ENCODE measurements at regions not wholly inside any gene's neighbourhood (a gene's known extent, or its start where the extent isn't known, plus 50 kb on each side); places are given as distances from the start of the nearest gene placed in this dataset.

GRCh38 chr15:69868756-69869155 is 229.0 kb downstream of the TLE3 start:
- no peak overlapping the region for H3K4me3 ChIP-seq (ENCODE audit: low read depth, low read length)
- no peak for DNase-seq (ENCODE audit: low read depth)
- TF ChIP-seq, protein P1, sequence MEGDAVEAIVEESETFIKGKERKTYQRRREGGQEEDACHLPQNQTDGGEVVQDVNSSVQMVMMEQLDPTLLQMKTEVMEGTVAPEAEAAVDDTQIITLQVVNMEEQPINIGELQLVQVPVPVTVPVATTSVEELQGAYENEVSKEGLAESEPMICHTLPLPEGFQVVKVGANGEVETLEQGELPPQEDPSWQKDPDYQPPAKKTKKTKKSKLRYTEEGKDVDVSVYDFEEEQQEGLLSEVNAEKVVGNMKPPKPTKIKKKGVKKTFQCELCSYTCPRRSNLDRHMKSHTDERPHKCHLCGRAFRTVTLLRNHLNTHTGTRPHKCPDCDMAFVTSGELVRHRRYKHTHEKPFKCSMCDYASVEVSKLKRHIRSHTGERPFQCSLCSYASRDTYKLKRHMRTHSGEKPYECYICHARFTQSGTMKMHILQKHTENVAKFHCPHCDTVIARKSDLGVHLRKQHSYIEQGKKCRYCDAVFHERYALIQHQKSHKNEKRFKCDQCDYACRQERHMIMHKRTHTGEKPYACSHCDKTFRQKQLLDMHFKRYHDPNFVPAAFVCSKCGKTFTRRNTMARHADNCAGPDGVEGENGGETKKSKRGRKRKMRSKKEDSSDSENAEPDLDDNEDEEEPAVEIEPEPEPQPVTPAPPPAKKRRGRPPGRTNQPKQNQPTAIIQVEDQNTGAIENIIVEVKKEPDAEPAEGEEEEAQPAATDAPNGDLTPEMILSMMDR (IDR thresholded peaks at IDR 0.05; ENCODE audit: insufficient read depth, low read depth, low read length) = no peak

- TF ChIP-seq, protein P1 (IDR thresholded peaks at IDR 0.05; ENCODE audit: insufficient read depth, low read depth, low read length) = no peak
- DNase-seq (ENCODE audit: low read depth) = no peak
- no peak overlapping the region for H3K4me3 ChIP-seq (ENCODE audit: low read depth, low read length)
Measured at GRCh38 chr15:69869291-69869690, 228.4 kb downstream of the TLE3 start.

DNA sequence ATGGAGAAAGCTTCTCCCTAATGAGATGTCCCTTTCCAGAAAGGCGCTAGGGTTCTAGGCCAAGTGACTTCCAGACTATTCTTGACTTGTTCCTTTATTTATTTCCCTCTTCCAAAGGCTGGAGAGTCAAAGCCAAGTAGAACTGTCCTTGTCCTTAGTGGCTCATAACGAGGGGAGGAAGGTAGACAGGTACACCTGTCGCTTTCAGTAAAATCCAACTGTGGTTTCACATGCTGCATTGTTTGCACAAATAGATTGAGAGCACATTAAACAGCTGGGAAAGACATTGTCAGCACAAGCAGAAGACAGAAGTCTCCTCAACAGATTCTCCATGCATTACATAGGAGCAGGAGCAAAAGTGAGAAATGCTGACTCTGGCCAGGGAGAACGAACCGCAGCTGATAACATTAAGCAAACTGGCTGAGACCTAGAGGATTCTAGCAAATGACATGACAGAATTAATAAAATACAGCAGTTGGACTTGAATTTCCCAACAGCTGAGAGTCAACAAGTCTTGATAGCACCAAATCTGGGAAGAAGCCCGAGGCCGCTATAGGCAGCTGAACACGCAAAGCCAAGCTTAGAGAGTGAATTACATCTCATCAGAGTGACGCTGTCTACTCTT is 227.7 kb downstream of the TLE3 start:
- TF ChIP-seq, protein P1 (IDR thresholded peaks at IDR 0.05; ENCODE audit: insufficient read depth, low read depth, low read length) = no peak
- H3K4me3 ChIP-seq (ENCODE audit: low read depth, low read length) = no peak overlapping the region
- DNase-seq (ENCODE audit: low read depth) = peak; percentile 76

GRCh38 chr15:69871511-69872134 is 226.1 kb downstream of the TLE3 start:
- TF ChIP-seq, protein P1 (IDR thresholded peaks at IDR 0.05; ENCODE audit: insufficient read depth, low read depth, low read length) = no peak
- no peak overlapping the region for H3K4me3 ChIP-seq (ENCODE audit: low read depth, low read length)
- DNase-seq (ENCODE audit: low read depth) = no peak

DNA sequence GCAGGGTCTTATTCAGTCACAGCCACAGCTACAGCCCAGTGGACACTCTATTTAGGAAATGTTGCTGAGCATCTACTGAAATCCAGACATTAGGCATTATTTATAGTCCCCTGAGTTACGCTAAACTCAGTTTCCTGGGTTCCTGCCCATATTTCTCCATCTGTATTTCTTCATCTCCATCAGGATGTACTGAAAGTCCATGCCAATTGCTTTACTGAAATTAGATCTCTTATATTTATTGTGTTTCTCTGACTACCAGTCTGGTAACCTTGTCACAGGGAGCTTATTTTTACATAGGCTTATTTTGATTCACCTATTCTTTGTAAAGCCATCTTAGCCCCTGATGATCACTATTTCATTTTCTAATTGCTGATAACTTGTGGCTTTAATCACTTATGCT is 223.9 kb downstream of the TLE3 start:
- DNase-seq (ENCODE audit: low read depth) = no peak
- no peak overlapping the region for H3K4me3 ChIP-seq (ENCODE audit: low read depth, low read length)
- TF ChIP-seq, protein P1 (IDR thresholded peaks at IDR 0.05; ENCODE audit: insufficient read depth, low read depth, low read length) = no peak

DNA sequence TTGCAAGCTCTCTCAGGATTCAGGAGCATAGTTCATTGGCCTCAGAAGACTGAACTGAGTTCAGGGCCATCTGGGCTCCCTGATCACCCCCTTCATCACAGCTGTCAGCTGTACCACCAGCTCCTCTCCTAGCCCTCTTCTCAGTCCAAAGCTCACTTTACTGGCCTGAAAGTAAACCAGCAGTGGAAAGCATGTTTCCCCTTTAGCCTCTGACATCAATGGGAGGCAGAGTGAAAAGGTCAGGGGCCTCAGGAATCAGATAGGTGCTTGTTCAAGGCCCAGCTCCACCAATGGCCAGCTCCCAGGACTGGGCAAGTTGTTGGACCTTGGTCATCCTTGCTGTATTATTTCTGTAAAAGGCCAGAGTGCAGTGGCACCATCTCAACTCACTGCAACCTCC is 223.4 kb downstream of the TLE3 start:
- H3K4me3 ChIP-seq (ENCODE audit: low read depth, low read length) = no peak overlapping the region
- TF ChIP-seq, protein P1 (IDR thresholded peaks at IDR 0.05; ENCODE audit: insufficient read depth, low read depth, low read length) = no peak
- no peak for DNase-seq (ENCODE audit: low read depth)

Measured in fibroblast of villous mesenchyme (primary cell).